GM18868 (cell line): ENCODE measurements at regions not wholly inside any gene's neighbourhood (a gene's known extent, or its start where the extent isn't known, plus 50 kb on each side); places are given as distances from the start of the nearest gene placed in this dataset.
"Not testable (repeated sequence)": the region's sequence is repeated elsewhere in the genome, so short reads cannot be mapped to it uniquely, and the experiment has no call there.

Source experiments
- ATAC-seq: cut with Tn5 transposase; IDR thresholded peaks from one replicate; pipeline ENCODE4 v1.9.1; 2021; ENCODE audit warnings: mild to moderate bottlenecking, moderate library complexity; ENCODE audit not compliant: unreplicated experiment

- no peak for ATAC-seq
Measured at GRCh38 chr7:25436413-25436812, 208.1 kb upstream of the NPVF start.

GRCh38 chr7:25437308-25437707, 209.0 kb upstream of the NPVF start:
- ATAC-seq, result no peak

GRCh38 chr7:25444991-25445390, 216.7 kb upstream of the NPVF start:
- no peak for ATAC-seq

- no peak for ATAC-seq
Measured at GRCh38 chr7:25448301-25448700, 220.0 kb upstream of the NPVF start.

DNA sequence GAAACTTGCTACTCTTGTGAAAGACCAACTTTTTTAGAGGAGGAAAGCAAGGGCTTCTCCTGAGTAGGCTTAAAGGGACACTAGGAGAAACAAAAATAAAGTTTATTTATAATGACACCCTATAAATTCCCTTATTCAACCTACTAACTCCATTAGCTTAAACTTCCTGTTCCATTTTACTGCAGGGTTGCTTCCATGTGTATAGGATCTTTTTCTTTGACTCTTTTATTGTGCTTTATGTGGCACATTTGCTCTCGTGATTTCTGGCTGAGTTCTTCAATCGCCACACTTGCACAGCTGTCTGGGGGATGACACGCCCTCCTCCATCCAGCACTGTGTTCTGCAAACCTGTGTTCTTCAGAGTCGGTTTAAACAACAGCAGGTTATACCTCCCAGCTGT, 225.7 kb upstream of the NPVF start:
- ATAC-seq, result no peak

GRCh38 chr7:25454562-25455041, 226.3 kb upstream of the NPVF start:
- no peak for ATAC-seq

- ATAC-seq, result no peak
Measured at GRCh38 chr7:25455683-25456251, 227.5 kb upstream of the NPVF start.

DNA sequence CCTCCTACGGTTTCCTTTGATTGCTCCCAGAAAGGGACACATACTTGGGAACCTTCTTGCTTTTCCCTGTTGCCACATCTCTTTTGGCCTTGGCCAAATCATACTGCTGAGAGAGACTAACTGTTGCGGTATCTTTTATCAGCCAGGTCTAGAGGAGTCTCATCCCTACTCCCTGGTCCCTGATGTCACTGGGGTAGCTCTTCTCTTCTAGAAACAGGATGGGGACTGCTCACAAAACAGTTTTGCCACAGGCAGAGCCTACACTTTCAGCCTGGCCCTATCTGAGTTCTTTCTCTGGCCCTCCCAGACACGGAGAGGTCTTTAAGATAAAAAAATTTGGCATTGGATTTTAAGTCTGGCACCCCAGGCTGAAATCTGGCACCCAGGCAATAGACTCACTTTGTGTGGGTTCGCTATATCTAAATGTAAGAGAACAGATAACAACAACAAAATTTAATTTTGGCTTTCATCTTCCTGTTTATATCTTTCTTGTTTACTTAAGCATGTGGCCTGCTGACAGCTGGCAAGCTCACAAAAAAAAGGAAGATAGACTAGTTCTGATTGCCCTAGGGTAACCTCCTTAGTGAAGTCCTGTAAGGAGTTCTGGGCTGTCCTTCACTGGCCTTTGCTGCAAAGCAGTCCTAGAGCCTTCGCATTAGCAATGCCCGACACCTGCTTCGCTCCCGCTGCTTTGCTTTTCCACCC, 228.3 kb upstream of the NPVF start:
- no peak for ATAC-seq

DNA sequence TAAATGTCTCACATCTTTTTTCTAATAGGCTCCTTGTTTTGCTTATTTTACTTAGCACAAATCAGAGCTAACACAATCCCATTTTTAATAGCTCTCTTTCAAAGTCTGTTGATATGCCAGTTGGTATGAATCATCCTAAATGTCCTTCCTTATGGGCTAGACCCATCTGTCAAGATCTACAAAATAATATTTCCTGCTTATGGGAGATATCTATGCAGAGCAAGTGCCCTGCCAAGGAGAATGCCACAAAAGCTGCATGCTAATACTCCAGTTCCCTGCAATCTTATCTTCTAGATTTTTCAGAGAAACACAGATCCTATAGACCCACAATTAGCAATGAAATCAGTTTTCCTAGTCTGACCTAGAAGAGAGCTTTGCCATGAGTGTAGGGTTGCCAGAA, 230.8 kb upstream of the NPVF start:
- ATAC-seq, result no peak

GRCh38 chr7:25460433-25460832, 232.1 kb upstream of the NPVF start:
- no peak for ATAC-seq

DNA sequence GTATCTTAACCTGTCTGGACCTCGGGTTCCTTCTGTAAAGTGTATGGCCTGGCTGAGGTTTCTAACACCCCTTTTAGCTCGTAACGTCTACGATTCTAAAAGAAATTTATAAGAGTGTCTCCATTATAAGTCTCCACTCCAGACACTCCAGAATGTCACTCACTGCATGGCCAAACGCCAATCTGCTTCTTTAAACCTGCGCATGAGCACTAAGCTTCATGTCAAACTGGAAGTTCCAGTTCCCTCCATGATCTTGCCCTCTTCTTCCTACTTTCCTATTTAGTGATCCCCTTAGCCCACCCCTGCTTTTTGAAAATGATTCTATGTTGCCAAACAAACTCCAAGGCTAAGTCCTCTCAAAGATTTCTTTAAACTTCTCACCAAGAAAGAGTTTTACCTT, 241.4 kb upstream of the NPVF start:
- ATAC-seq, result no peak

- ATAC-seq, result no peak
Measured at GRCh38 chr7:25476863-25477499, 248.7 kb upstream of the NPVF start.

- not testable (repeated sequence) for ATAC-seq
Measured at GRCh38 chr7:25478221-25478620, 249.9 kb upstream of the NPVF start.

DNA sequence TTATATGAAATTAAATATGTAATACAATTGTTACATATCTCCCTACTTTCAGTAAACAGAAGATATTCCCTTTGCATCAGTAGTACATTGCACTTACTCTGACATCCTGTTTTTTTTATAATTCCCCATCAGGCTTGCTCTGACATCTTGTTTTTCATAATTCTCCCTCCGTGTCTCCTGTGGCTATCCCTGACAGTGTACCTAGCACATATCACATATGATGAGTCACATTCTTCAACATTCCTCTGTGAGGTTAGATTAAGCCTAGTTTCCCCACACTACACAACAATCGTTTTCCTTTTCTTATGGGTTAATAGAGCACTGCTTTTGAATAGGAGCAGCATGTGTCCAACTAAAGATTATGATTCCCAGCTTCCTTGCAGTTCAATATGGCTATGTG, 250.6 kb upstream of the NPVF start:
- ATAC-seq, result no peak

GRCh38 chr7:25481891-25482290, 253.6 kb upstream of the NPVF start:
- ATAC-seq, result no peak

DNA sequence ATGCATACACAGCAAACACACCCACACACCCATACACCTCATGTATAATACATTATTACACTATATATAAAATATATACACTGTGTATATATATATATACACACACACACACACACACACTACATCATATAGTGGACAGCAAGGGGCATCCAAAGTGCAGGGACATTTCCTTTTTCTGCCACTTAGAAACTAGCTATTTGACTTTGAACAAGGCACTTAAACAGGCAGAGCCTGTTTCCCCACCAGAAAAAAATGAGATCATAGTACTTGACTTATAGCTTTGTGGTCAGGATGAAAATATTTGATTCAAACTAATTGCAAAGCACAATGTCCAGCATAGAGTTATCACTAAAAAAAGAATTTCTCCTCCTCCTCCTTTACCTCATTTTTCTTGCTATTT, 254.3 kb upstream of the NPVF start:
- no peak for ATAC-seq

GRCh38 chr7:25485026-25485425, 256.7 kb upstream of the NPVF start:
- no peak for ATAC-seq

GRCh38 chr7:25486656-25487055, 258.4 kb upstream of the NPVF start:
- no peak for ATAC-seq

DNA sequence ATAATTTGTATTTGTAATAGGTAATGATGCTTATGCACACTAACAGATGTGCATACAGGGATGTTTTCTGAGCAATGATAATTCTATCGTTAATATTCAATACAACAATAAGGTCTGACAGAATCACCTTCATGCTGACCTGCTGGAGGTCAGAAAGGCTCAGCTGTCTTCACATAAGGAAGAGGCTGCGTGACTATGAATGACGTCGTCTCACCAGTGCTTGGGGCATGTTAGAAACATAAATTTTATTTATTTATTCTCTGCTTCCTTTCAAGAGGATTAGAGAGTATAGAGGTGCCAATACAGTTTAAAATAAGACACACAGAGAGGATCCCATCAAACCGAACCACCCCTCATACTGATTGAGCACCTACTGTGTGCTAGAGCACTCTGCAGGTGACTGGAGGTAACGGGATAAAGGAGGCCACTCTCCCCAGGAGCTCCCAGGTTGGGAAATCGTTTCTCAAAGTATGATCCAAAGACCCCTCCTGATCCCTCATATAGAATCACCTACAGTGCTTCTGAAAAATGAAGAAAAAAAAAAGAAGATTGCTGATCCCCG, 265.6 kb upstream of the NPVF start:
- ATAC-seq, result no peak

DNA sequence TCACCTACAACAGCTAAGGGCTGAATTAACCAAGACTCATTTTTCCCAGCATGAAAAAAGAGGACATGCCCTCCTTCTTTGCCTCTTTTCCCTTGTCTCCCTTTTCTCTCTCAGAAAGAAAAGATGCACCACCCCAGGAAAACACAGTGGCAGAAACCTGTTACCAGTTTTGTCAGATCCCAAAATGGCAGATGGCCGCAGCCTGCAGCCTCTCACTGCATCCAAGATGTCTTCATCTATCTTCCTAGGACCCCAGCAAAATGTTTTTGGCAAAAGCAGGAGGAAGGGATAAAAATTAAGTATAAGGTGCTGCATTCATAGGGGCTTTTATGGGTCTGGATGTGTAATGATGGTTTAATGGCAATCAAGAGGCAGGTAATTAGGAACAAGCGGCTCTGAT, 266.6 kb upstream of the NPVF start:
- no peak for ATAC-seq

- ATAC-seq, result no peak
Measured at GRCh38 chr7:25495342-25496250, 267.3 kb upstream of the NPVF start.
